ENCODE measurements at regions not wholly inside any gene's neighbourhood (a gene's known extent, or its start where the extent isn't known, plus 50 kb on each side); places are given as distances from the start of the nearest gene placed in this dataset.
"Not testable (repeated sequence)": the region's sequence is repeated elsewhere in the genome, so short reads cannot be mapped to it uniquely, and the experiment has no call there.

DNA sequence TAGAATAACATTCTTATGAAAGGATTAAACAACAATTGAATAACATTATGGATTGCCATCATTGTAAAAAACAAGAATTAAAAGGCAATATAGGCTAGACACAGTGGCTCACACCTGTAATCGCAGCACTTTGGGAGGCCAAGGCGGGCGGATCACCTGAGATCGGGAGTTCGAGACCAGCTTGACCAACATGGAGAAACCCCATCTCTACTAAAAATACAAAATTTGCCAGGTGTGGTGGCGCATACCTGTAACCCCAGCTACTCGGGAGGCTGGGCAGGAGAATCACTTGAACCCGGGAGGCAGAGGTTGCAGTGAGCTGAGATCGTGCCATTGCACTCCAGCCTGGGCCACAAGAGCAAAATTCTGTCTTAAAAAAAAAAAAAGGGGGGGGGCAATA, 63.2 kb downstream of the OR2B2 start:
- not testable (repeated sequence) for TF ChIP-seq EZH2 (IDR thresholded peaks at IDR 0.05; ENCODE audit: low read length, missing control alignments)
- TF ChIP-seq, protein P1, sequence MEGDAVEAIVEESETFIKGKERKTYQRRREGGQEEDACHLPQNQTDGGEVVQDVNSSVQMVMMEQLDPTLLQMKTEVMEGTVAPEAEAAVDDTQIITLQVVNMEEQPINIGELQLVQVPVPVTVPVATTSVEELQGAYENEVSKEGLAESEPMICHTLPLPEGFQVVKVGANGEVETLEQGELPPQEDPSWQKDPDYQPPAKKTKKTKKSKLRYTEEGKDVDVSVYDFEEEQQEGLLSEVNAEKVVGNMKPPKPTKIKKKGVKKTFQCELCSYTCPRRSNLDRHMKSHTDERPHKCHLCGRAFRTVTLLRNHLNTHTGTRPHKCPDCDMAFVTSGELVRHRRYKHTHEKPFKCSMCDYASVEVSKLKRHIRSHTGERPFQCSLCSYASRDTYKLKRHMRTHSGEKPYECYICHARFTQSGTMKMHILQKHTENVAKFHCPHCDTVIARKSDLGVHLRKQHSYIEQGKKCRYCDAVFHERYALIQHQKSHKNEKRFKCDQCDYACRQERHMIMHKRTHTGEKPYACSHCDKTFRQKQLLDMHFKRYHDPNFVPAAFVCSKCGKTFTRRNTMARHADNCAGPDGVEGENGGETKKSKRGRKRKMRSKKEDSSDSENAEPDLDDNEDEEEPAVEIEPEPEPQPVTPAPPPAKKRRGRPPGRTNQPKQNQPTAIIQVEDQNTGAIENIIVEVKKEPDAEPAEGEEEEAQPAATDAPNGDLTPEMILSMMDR (conservative IDR thresholded peaks at IDR 0.05 in 1 of 2, IDR thresholded peaks at IDR 0.05 in 1 of 2; ENCODE audit: low read depth in 1 of 2, low read length in 2 of 2), result not testable (repeated sequence)
